Gastrocnemius medialis (tissue), 4 donors: ENCODE measurements at regions not wholly inside any gene's neighbourhood (a gene's known extent, or its start where the extent isn't known, plus 50 kb on each side); places are given as distances from the start of the nearest gene placed in this dataset.

ENCODE experiments used
- ATAC-seq, 2 donors: fragments of 150-250 bp; one replicate each; pipeline ENCODE4 v1.9.1; 2016
- DNase-seq, 2 donors: peaks; one replicate each; pipeline ENCODE4 v3.0.0-alpha.2; 2019
- H3K27ac ChIP-seq, 4 donors: fragments of 200-600 bp; sonication (generic); 1 replicate in 1 of 4; 2 replicates in 3 of 4; pipeline ENCODE4 v1.5.1; 2016 to 2018; ENCODE audit warnings: mild to moderate bottlenecking in 2 of 4, moderate library complexity in 1 of 4
- H3K27me3 ChIP-seq, 3 donors: fragments of 200-600 bp; sonication (generic) in 2 of 3; 1 replicate in 1 of 3; 2 replicates in 2 of 3; pipeline versions ENCODE4 v1.5.1 to v1.6.0; 2016 to 2019; ENCODE audit warnings: mild to moderate bottlenecking in 1 of 3, moderate library complexity in 1 of 3
- H3K36me3 ChIP-seq, 2 donors: fragments of 200-600 bp; sonication (generic) in 1 of 2; one replicate each; pipeline ENCODE4 v1.5.1; 2017 to 2018
- H3K4me1 ChIP-seq, 2 donors: fragments of 200-600 bp; sonication (generic) in 1 of 2; one replicate each; pipeline ENCODE4 v1.5.1; 2016 to 2017; ENCODE audit warnings: mild to moderate bottlenecking in 2 of 2
- H3K4me3 ChIP-seq, 4 donors: fragments of 200-600 bp; sonication (generic) in 3 of 4; 1 replicate in 1 of 4; 2 replicates in 3 of 4; pipeline ENCODE4 v1.5.1; 2016 to 2019; ENCODE audit warnings: mild to moderate bottlenecking in 2 of 4
- H3K9me3 ChIP-seq, 3 donors: fragments of 200-600 bp; sonication (generic) in 2 of 3; 1 replicate in 1 of 3; 2 replicates in 2 of 3; pipeline ENCODE4 v1.5.1; 2016 to 2019
- CTCF ChIP-seq, 5 experiments: fragments of 450-650 bp in 3 of 5; fragments of 200-600 bp in 2 of 5; sonication (generic) in 2 of 5; IDR thresholded peaks in 4 of 5; conservative IDR thresholded peaks in 1 of 5; 1 replicate in 4 of 5; 2 replicates in 1 of 5; pipeline ENCODE4 v1.5.1; 2016 to 2019; ENCODE audit warnings: antibody characterized with exemption in 5 of 5, mild to moderate bottlenecking in 3 of 5, moderate library complexity in 3 of 5
- POLR2A ChIP-seq, 2 donors: fragments of 450-650 bp; IDR thresholded peaks; one replicate each; pipeline ENCODE4 v1.6.1; 2017; ENCODE audit warnings: antibody characterized with exemption in 2 of 2, mild to moderate bottlenecking in 2 of 2, moderate library complexity in 2 of 2
- in situ Hi-C, 4 donors: fragments of 200-750 bp; cut with MboI; loops; one replicate each; pipeline versions ENCODE4 v1.15.0 to v1.8.0; 2017; ENCODE audit warnings: low sequenced_read_pairs in 4 of 4
- intact Hi-C: fragments of 100-400 bp; cut with DNase I; formaldehyde crosslinking; loops from one replicate; pipeline ENCODE4 v1.15.1; 2023; ENCODE audit warnings: low total_unique reads

- H3K4me3 ChIP-seq = no peak overlapping the region
- H3K36me3 ChIP-seq = no peaks in the 10 kb centered on the region
- H3K27me3 ChIP-seq = no peaks in the 10 kb centered on the region
- intact Hi-C loops = no loop called here
- ATAC-seq (no peak), DNase-seq (no peak)
- TF ChIP-seq CTCF (IDR thresholded peaks at IDR 0.05 in 4 of 5, conservative IDR thresholded peaks at IDR 0.05 in 1 of 5) (no peak), POLR2A (IDR thresholded peaks at IDR 0.05) (no peak)
- in situ Hi-C loops = no loop called here
- no peaks in the 10 kb centered on the region for H3K4me1 ChIP-seq
- no peaks in the 10 kb centered on the region for H3K9me3 ChIP-seq
- H3K27ac ChIP-seq = no peak overlapping the region
Observed at GRCh38 chr4:115688961-115689360, 575.5 kb upstream of the NDST4 start.

- no peaks in the 10 kb centered on the region for H3K9me3 ChIP-seq
- H3K36me3 ChIP-seq = no peaks in the 10 kb centered on the region
- intact Hi-C loops (no loop called here), in situ Hi-C loops (no loop called here)
- H3K4me1 ChIP-seq = no peaks in the 10 kb centered on the region
- H3K4me3 ChIP-seq = no peak overlapping the region
- H3K27me3 ChIP-seq = no peaks in the 10 kb centered on the region
- TF ChIP-seq CTCF (IDR thresholded peaks at IDR 0.05 in 4 of 5, conservative IDR thresholded peaks at IDR 0.05 in 1 of 5) (no peak), POLR2A (IDR thresholded peaks at IDR 0.05) (no peak)
- DNase-seq = no peak
- ATAC-seq = no peak
- H3K27ac ChIP-seq = no peak overlapping the region
Observed at GRCh38 chr4:115687052-115687755, 573.8 kb upstream of the NDST4 start.

GRCh38 chr4:115678425-115678941 lies 565.1 kb upstream of the NDST4 start:
- in situ Hi-C loops = no loop called here
- H3K27me3 ChIP-seq = no peaks in the 10 kb centered on the region
- DNase-seq = no peak

GRCh38 chr4:115675719-115676118 lies 562.3 kb upstream of the NDST4 start:
- Histone ChIP-seq H3K4me1 (no peaks in the 10 kb centered on the region), H3K9me3 (no peaks in the 10 kb centered on the region), H3K27ac (no peak overlapping the region), H3K27me3 (no peaks in the 10 kb centered on the region), H3K4me3 (no peak overlapping the region), H3K36me3 (no peaks in the 10 kb centered on the region)
- intact Hi-C loops = no loop called here
- DNase-seq = no peak
- ATAC-seq = no peak
- in situ Hi-C loops = no loop called here
- TF ChIP-seq CTCF (IDR thresholded peaks at IDR 0.05 in 4 of 5, conservative IDR thresholded peaks at IDR 0.05 in 1 of 5) (no peak), POLR2A (IDR thresholded peaks at IDR 0.05) (no peak)

More at GRCh38 chr4:115678425-115678941, 565.1 kb upstream of the NDST4 start:
- TF ChIP-seq CTCF (IDR thresholded peaks at IDR 0.05 in 4 of 5, conservative IDR thresholded peaks at IDR 0.05 in 1 of 5) = no peak
- TF ChIP-seq POLR2A (IDR thresholded peaks at IDR 0.05) = no peak
- H3K27ac ChIP-seq = no peak overlapping the region
- H3K4me1 ChIP-seq = no peaks in the 10 kb centered on the region
- no peaks in the 10 kb centered on the region for H3K9me3 ChIP-seq
- intact Hi-C loops = no loop called here
- ATAC-seq = no peak
- no peaks in the 10 kb centered on the region for H3K36me3 ChIP-seq
- no peak overlapping the region for H3K4me3 ChIP-seq
